ENCODE measurements at regions not wholly inside any gene's neighbourhood (a gene's known extent, or its start where the extent isn't known, plus 50 kb on each side); places are given as distances from the start of the nearest gene placed in this dataset.

DNA sequence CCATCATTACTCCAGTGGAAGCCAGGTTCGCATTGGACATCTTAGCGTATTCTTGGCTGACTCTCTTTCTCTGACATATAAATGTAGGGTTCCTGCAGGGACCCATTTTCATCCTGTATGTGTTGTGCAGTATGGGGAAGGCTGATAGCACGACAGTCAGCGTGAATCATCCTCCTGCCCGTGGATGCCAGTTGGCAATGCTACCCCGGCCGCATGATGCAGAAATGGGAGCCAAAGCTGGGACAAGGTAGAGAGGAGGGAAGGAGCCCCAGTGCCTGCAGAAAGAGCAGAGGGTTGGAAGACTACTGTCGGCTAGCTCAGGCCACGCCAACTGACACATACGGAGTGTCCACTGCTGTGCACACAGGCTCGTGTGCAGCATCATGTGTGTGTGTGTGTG, 251.6 kb downstream of the SKAP2 start:
- TF ChIP-seq POLR2A (IDR thresholded peaks at IDR 0.05; ENCODE audit: low read depth) = no peak
- TF ChIP-seq, protein P1, sequence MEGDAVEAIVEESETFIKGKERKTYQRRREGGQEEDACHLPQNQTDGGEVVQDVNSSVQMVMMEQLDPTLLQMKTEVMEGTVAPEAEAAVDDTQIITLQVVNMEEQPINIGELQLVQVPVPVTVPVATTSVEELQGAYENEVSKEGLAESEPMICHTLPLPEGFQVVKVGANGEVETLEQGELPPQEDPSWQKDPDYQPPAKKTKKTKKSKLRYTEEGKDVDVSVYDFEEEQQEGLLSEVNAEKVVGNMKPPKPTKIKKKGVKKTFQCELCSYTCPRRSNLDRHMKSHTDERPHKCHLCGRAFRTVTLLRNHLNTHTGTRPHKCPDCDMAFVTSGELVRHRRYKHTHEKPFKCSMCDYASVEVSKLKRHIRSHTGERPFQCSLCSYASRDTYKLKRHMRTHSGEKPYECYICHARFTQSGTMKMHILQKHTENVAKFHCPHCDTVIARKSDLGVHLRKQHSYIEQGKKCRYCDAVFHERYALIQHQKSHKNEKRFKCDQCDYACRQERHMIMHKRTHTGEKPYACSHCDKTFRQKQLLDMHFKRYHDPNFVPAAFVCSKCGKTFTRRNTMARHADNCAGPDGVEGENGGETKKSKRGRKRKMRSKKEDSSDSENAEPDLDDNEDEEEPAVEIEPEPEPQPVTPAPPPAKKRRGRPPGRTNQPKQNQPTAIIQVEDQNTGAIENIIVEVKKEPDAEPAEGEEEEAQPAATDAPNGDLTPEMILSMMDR (IDR thresholded peaks at IDR 0.05) = no peak

Data from esophagus muscularis mucosa (tissue), 3 donors.